Ishikawa (cell line): ENCODE measurements at regions not wholly inside any gene's neighbourhood (a gene's known extent, or its start where the extent isn't known, plus 50 kb on each side); places are given as distances from the start of the nearest gene placed in this dataset.

ENCODE experiments used
- FOXM1 ChIP-seq: IDR thresholded peaks from 2 replicates; pipeline ENCODE4 v1.6.1; 2012; ENCODE audit warnings: low read depth, borderline replicate concordance
- RAD21 ChIP-seq: IDR thresholded peaks from 2 replicates; pipeline ENCODE4 v1.6.1; 2012; ENCODE audit warnings: low read depth

DNA sequence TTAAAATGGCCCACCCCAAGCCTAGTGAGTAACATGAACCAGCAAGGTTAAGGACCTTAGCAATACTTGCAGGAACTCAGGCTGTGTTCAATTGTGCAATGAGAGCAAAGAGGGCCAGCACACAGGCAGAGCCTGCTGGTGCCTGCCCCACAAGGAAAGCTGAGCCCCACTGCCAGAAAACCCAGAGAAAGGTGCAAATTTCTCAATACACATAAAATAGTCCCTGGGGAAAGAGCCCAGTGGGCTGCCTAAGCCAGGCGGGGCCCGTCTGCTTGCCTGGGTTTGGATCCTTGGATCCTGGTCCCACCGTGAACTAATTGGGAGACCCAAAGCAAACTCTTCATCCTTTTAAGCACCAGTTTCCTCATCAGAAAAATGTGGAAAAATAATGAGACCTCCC, 128.5 kb upstream of the CACNA1E start:
- no peak for TF ChIP-seq FOXM1
- TF ChIP-seq RAD21: no peak
